Vagina (tissue), 2 donors: ENCODE measurements at regions not wholly inside any gene's neighbourhood (a gene's known extent, or its start where the extent isn't known, plus 50 kb on each side); places are given as distances from the start of the nearest gene placed in this dataset.

Experiments
- CTCF ChIP-seq, 3 experiments: fragments of 450-650 bp in 2 of 3; fragments of 200-600 bp in 1 of 3; sonication (generic) in 1 of 3; IDR thresholded peaks; one replicate each; pipeline ENCODE4 v1.5.1; 2017 to 2019; ENCODE audit warnings: antibody characterized with exemption in 3 of 3, mild to moderate bottlenecking in 2 of 3, moderate library complexity in 2 of 3
- POLR2A ChIP-seq, 2 donors: fragments of 450-650 bp; IDR thresholded peaks; one replicate each; pipeline ENCODE4 v1.6.1; 2017; ENCODE audit warnings: antibody characterized with exemption in 2 of 2, mild to moderate bottlenecking in 2 of 2, moderate library complexity in 2 of 2
- POLR2AphosphoS5 ChIP-seq, 2 donors: sonication (generic); formaldehyde crosslinking; IDR thresholded peaks; one replicate each; pipeline ENCODE4 v1.9.0; 2017; ENCODE audit warnings: antibody characterized with exemption in 2 of 2, mild to moderate bottlenecking in 2 of 2, low read depth in 1 of 2; ENCODE audit not compliant: insufficient read depth in 1 of 2

- no peak for TF ChIP-seq CTCF (IDR thresholded peaks at IDR 0.05)
- TF ChIP-seq POLR2A (IDR thresholded peaks at IDR 0.05): no peak
- TF ChIP-seq POLR2AphosphoS5 (IDR thresholded peaks at IDR 0.05; ENCODE audit: insufficient read depth in 1 of 2, low read depth in 1 of 2): no peak
Observed at GRCh38 chr14:101622251-101623076, 61.2 kb downstream of the DIO3 start.
